GM23338 (cell line): ENCODE measurements at regions not wholly inside any gene's neighbourhood (a gene's known extent, or its start where the extent isn't known, plus 50 kb on each side); places are given as distances from the start of the nearest gene placed in this dataset.

ENCODE experiments used
- CREB1 ChIP-seq: fragments of 250-450 bp; sonication (Bioruptor Pico); IDR thresholded peaks from 2 replicates; pipeline ENCODE4 v1.5.0; 2020; ENCODE audit warnings: low read depth, mild to moderate bottlenecking, moderate library complexity
- CTCF ChIP-seq, 2 experiments: fragments of 200-600 bp in 1 of 2; sonication (generic) in 1 of 2; conservative IDR thresholded peaks; 2 replicates each; pipeline versions ENCODE4 v1.5.1 to v1.6.1; 2016 to 2017; ENCODE audit warnings: antibody characterized with exemption in 2 of 2, low read depth in 2 of 2, mild to moderate bottlenecking in 2 of 2, moderate library complexity in 1 of 2
- EZH2 ChIP-seq: fragments of 200-600 bp; sonication (generic); IDR thresholded peaks from one replicate; pipeline ENCODE4 v1.8.0; 2017; ENCODE audit warnings: antibody characterized with exemption, mild to moderate bottlenecking, low read depth; ENCODE audit not compliant: unreplicated experiment
- EZH2phosphoT487 ChIP-seq: fragments of 200-600 bp; sonication (generic); IDR thresholded peaks from one replicate; pipeline ENCODE4 v1.8.1; 2018; ENCODE audit warnings: antibody characterized with exemption; ENCODE audit not compliant: unreplicated experiment
- POLR2AphosphoS5 ChIP-seq: IDR thresholded peaks from 2 replicates; pipeline ENCODE4 v1.6.1; 2016; ENCODE audit warnings: antibody characterized with exemption, low read depth

- TF ChIP-seq CTCF (conservative IDR thresholded peaks at IDR 0.05; ENCODE audit: low read depth in 2 of 2) (no peak), EZH2 (no peak), POLR2AphosphoS5 (no peak), EZH2phosphoT487 (no peak), CREB1 (CRISPR knock-in tag) (no peak)
These were observed 58.3 kb upstream of the SMIM31 start for GRCh38 chr4:164695650-164696049.
